ENCODE measurements at regions not wholly inside any gene's neighbourhood (a gene's known extent, or its start where the extent isn't known, plus 50 kb on each side); places are given as distances from the start of the nearest gene placed in this dataset.
"Not testable (repeated sequence)": the region's sequence is repeated elsewhere in the genome, so short reads cannot be mapped to it uniquely, and the experiment has no call there.

DNA sequence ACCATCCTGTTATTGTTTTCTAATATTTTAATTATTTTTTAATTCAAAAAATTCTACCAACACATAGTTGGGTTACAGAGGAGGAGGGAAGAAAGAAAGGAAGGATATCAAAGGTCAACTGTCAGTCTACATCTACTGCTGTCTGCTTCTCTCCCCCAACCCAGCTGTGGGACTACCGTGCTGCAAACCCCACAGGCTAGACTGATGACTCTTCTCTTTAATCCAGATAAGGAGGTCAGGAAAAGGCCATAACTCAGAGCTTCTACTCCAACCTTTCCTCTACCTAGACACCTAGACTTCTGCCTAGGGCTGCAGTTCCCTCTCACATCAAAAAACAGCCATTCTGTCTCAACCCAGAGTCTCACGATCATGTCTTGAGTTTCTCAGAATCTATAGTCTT, 124.2 kb upstream of the ETV3 start:
- FAIRE-seq = no peak
- TF ChIP-seq POLR2A (IDR thresholded peaks at IDR 0.05; ENCODE audit: low read depth, low read length) (no peak), TAF1 (IDR thresholded peaks at IDR 0.05; ENCODE audit: borderline replicate concordance, low read depth, low read length) (no peak), POLR2AphosphoS5 (IDR thresholded peaks at IDR 0.05; ENCODE audit: low read depth, low read length) (no peak)
- DNase-seq (ENCODE audit: insufficient read length) = no peak

GRCh38 chr1:157255891-157256290, 117.7 kb upstream of the ETV3 start:
- not testable (repeated sequence) for DNase-seq (ENCODE audit: insufficient read length)

DNA sequence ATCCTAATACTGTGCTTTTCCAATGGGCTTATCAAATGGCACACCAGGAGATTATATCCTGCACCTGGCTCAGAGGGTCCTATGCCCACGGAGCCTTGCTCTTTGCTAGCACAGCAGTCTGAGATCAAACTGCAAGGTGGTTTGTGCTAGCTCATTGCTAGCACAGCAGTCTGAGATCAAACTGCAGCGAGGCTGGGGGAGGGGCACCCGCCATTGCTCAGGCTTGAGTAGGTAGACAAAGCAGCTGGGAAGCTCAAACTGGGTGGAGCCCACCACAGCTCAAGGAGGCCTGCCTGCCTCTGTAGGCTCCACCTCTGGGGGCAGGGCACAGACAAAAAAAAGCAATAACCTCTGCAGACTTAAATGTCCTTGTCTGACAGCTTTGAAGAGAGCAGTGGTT, 116.0 kb upstream of the ETV3 start:
- DNase-seq (ENCODE audit: insufficient read length); FAIRE-seq: not testable (repeated sequence)

More at GRCh38 chr1:157255891-157256290, 117.7 kb upstream of the ETV3 start:
- FAIRE-seq = not testable (repeated sequence)

DNA sequence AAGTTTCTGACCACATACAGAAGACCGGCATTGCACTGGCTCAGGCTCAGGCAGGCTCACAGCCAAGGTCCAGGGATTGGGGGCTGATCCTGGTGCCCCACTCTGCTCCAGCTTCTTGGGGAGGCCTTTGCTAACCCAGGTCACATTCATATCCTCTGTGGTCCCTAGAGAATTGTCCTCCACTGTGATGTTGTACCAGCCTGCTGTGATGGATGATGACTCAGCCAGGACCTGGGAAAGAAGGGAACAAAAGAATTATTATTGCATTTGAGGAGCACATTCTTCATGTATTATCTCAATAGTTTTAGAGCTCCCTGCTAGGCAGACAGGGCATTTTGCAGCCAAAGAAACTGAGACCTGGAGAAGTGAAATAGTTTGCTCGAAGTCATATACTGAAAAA, 114.3 kb upstream of the ETV3 start:
- TF ChIP-seq POLR2AphosphoS5 (IDR thresholded peaks at IDR 0.05; ENCODE audit: low read depth, low read length) = no peak
- no peak for TF ChIP-seq POLR2A (IDR thresholded peaks at IDR 0.05; ENCODE audit: low read depth, low read length)
- no peak for TF ChIP-seq TAF1 (IDR thresholded peaks at IDR 0.05; ENCODE audit: borderline replicate concordance, low read depth, low read length)
- DNase-seq (ENCODE audit: insufficient read length) = no peak
- FAIRE-seq = no peak

DNA sequence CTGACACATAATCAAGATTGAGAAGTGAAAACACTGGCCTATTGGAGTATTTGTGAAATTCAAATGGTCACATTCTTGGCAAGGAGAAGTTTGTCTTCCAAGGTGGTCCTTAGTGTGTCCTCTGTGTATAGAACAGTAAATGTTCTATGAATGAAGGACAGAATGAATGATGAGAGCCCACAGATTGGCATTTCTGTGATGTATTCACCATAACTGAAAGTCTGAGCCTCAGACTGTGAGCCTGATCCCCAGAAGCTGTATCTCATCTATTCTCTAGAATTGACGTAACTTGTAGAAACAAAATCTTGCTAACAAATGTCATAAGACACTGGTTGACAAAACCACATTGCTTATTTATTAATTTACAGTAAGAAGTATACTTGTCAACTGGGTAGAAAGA, 111.5 kb upstream of the ETV3 start:
- DNase-seq (ENCODE audit: insufficient read length) (no peak), FAIRE-seq (no peak)
- TF ChIP-seq POLR2A (IDR thresholded peaks at IDR 0.05; ENCODE audit: low read depth, low read length) = no peak
- no peak for TF ChIP-seq POLR2AphosphoS5 (IDR thresholded peaks at IDR 0.05; ENCODE audit: low read depth, low read length)
- TF ChIP-seq TAF1 (IDR thresholded peaks at IDR 0.05; ENCODE audit: borderline replicate concordance, low read depth, low read length) = no peak

DNA sequence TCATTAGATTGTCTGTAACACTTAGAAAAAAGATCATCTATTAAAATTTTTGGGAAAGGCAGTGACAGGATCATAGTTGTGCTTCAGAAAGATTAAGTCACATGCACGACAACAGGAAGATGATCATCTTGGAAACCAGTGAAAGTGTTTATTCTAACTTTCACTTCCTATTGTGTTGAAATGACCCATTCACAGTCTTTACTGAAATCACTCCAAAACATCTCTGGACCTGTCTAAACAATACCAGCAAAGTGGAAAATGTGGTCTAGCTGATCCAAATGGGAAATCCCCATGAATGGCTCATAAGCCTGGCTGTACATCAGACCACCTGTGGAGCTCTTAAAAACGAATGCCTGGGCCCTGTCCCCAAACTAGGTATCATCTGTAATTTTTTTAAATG, 111.1 kb upstream of the ETV3 start:
- FAIRE-seq (peak; percentile 65), DNase-seq (ENCODE audit: insufficient read length) (no peak)
- TF ChIP-seq POLR2AphosphoS5 (IDR thresholded peaks at IDR 0.05; ENCODE audit: low read depth, low read length) (no peak), TAF1 (IDR thresholded peaks at IDR 0.05; ENCODE audit: borderline replicate concordance, low read depth, low read length) (no peak), POLR2A (IDR thresholded peaks at IDR 0.05; ENCODE audit: low read depth, low read length) (no peak)

DNA sequence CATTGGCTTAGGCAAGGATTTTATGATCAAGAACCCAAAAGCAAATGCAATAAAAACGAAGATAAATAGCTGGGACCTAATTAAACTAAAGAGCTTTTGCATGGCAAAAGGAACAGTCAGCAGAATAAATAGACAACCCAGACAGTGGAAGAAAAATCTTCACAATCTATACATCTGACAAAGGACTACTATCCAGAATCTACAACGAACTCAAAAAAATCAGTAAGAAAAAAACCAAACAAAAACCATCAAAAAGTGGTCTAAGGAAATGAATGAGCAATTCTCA, 109.5 kb upstream of the ETV3 start:
- not testable (repeated sequence) for FAIRE-seq; DNase-seq (ENCODE audit: insufficient read length)

DNA sequence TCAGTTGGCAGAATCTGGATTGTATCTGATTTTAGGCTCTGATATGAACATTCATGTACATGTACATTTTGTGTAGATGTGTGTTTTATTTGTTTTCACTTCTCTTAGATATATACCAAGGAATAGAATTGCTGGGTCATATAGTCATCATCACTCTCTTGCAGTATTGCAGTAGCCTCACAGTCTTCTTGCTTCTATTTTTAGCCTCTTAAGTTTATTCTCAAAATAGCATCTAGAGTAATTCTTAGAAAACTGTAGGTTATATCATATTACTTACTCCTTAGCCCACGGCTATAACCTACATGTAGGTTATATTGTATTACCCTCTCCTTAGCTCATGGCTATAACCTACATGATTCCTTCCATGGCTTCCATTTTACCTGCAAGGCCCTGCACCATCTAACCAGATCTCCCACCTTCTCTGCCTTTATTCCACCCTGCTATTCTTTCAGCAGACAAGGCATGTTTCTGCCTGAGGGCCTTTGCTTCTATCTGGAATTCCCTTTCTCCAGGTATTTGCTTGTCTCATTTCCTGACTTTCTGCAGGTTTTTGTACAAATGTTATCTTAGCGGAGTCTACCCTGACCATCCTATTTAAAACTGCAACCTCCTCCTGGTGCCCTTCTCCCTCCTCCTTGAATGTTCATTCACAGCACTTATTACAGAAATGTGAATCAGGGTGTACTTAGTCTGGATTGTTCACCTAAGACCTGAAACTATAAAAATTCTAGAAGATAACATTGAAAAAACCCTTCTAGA, 109.0 kb upstream of the ETV3 start:
- TF ChIP-seq POLR2A (IDR thresholded peaks at IDR 0.05; ENCODE audit: low read depth, low read length) (no peak), TAF1 (IDR thresholded peaks at IDR 0.05; ENCODE audit: borderline replicate concordance, low read depth, low read length) (no peak), POLR2AphosphoS5 (IDR thresholded peaks at IDR 0.05; ENCODE audit: low read depth, low read length) (no peak)
- FAIRE-seq (no peak), DNase-seq (ENCODE audit: insufficient read length) (no peak)

DNA sequence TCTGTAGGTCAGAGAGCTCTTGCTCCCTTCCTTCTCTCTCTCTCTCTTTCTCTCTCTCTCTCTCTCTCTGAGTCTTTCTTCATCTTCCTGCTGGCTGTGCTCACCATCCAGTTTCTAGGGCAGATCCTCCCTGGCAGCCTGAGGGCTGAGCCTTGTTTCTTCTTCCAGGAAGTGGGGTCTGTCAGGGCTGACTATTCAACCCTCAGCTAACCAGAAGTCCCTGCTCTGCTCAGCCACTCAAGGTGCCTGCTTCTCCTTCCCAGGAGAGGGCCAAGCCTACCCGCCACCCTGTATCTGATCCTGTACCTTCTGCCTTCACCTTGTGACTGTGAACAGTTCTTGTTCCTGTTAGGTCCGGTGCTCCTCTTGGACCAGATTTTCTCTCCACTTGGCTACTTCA, 107.6 kb upstream of the ETV3 start:
- no peak for FAIRE-seq

DNA sequence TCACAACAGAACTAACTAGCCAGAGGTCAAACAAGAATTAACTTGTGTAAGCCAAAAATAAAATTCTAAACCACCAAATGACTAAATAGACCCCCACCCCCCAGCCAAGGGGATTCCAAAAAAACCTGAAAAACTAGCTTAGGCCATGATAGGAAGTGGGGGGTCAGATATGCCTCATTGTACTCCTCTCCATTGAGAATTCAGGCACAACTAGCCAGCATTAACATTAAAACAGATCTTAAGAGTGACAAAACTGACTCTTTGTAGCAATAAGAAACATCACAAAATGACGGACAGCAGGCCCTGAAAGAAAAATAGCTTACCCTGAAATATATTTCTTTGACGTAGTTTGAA, 103.0 kb upstream of the ETV3 start:
- no peak for DNase-seq (ENCODE audit: insufficient read length)
- no peak for FAIRE-seq
- TF ChIP-seq TAF1 (IDR thresholded peaks at IDR 0.05; ENCODE audit: borderline replicate concordance, low read depth, low read length) = no peak

More for the DNA sequence above, 107.6 kb upstream of the ETV3 start:
- TF ChIP-seq POLR2A (IDR thresholded peaks at IDR 0.05; ENCODE audit: low read depth, low read length) = no peak
- no peak for DNase-seq (ENCODE audit: insufficient read length)

GRCh38 chr1:157240495-157241184, 102.4 kb upstream of the ETV3 start:
- no peak for DNase-seq (ENCODE audit: insufficient read length)
- no peak for TF ChIP-seq POLR2A (IDR thresholded peaks at IDR 0.05; ENCODE audit: low read depth, low read length)
- no peak for TF ChIP-seq POLR2AphosphoS5 (IDR thresholded peaks at IDR 0.05; ENCODE audit: low read depth, low read length)
- no peak for TF ChIP-seq TAF1 (IDR thresholded peaks at IDR 0.05; ENCODE audit: borderline replicate concordance, low read depth, low read length)
- FAIRE-seq = no peak

DNA sequence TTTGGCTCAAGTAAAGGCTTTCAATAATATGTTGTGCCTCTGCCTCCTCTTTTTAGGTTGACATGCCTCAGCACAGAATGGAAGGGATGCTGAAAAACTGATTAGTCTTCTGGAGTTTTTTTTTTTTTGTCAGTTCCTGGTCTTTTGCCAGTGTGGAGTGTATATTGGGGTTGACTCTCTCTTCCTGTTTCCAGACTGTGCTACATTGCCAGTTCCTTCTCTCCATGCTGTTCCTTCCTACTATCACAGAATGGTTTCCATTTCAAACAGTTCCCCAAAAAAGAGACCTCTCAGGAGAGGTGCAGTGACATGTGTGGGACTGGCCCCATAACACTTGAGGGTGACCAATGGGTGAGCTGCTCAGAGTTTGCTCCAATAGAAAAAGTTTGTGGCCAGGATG, 101.7 kb upstream of the ETV3 start:
- TF ChIP-seq TAF1 (IDR thresholded peaks at IDR 0.05; ENCODE audit: borderline replicate concordance, low read depth, low read length) (no peak), POLR2A (IDR thresholded peaks at IDR 0.05; ENCODE audit: low read depth, low read length) (no peak), POLR2AphosphoS5 (IDR thresholded peaks at IDR 0.05; ENCODE audit: low read depth, low read length) (no peak)
- FAIRE-seq = no peak
- DNase-seq (ENCODE audit: insufficient read length) = no peak

DNA sequence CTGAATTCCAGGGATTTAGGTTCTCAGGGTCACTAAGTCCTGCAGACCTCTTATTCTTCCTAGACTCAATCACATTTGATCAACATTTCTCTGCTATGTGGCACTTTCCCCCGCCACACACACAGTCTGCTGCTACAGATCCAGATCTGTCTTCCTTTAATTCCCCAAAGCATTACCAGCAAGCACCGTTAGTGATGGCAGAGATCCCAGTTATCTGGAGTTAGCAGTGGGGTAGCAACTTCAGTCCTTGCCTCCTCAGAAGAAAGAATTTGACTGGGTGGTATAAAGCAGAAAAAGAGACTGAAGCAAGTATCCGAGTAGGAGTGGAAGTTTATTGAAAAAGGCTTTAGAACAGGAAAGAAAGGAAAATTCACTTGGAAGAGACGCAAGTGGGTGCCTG, 100.4 kb upstream of the ETV3 start:
- FAIRE-seq = no peak
- TF ChIP-seq TAF1 (IDR thresholded peaks at IDR 0.05; ENCODE audit: borderline replicate concordance, low read depth, low read length) (no peak), POLR2AphosphoS5 (IDR thresholded peaks at IDR 0.05; ENCODE audit: low read depth, low read length) (no peak), POLR2A (IDR thresholded peaks at IDR 0.05; ENCODE audit: low read depth, low read length) (no peak)
- no peak for DNase-seq (ENCODE audit: insufficient read length)

Data from GM12892 (cell line).